Cardiac muscle cell (in vitro differentiated cells and primary cell): ENCODE measurements at regions not wholly inside any gene's neighbourhood (a gene's known extent, or its start where the extent isn't known, plus 50 kb on each side); places are given as distances from the start of the nearest gene placed in this dataset.

Experiments
- DNase-seq, 2 donors: peaks; one replicate each; pipeline versions ENCODE4 v3.0.0 to v3.0.0-alpha.2; 2010 to 2017; ENCODE audit warnings: low read depth in 1 of 2, low spot score in 1 of 2
- H3K27ac ChIP-seq: fragments of 200-600 bp; sonication (generic); 2 replicates; pipeline ENCODE4 v1.5.1; 2016
- H3K27me3 ChIP-seq: fragments of 200-600 bp; sonication (generic); 2 replicates; pipeline ENCODE4 v1.6.0; 2016; ENCODE audit warnings: control low read depth
- H3K36me3 ChIP-seq: fragments of 200-600 bp; sonication (generic); 2 replicates; pipeline ENCODE4 v1.5.1; 2016; ENCODE audit warnings: control low read depth
- H3K4me1 ChIP-seq: fragments of 200-600 bp; sonication (generic); 2 replicates; pipeline ENCODE4 v1.8.1; 2017; ENCODE audit warnings: low read depth, mild to moderate bottlenecking, mixed run types
- H3K4me3 ChIP-seq: fragments of 200-600 bp; sonication (generic); 2 replicates; pipeline ENCODE4 v1.5.1; 2016; ENCODE audit warnings: mild to moderate bottlenecking
- H3K9me3 ChIP-seq: fragments of 200-600 bp; sonication (generic); 2 replicates; pipeline ENCODE4 v1.5.1; 2017; ENCODE audit warnings: low read depth, mild to moderate bottlenecking, control low read depth
- TF ChIP-seq, protein P1 (sequence below): IDR thresholded peaks from 2 replicates; pipeline ENCODE4 v1.5.1; 2012; ENCODE audit warnings: low read depth, mild to moderate bottlenecking, low read length

DNA sequence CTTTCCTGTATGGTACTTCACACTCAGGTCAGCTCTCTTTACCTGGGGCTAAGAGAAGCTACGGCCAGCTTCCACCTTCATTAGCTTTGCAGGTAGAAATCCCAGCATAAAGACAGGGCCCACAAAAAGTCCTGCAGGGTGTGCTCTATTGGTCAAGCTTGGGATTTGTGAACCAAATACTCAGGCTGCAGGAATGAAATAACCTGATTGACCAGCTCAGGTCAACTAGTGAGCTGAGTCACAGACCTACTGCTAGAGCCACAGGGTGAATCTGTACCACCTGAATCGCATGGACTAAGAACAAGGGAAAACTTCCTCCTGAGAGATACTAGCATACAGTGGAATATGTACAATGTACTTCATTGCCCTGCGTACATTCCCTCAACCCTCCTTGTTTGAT lies 172.2 kb downstream of the HHIP start:
- Histone ChIP-seq H3K27ac (no peak overlapping the region), H3K27me3 (no peaks in the 10 kb centered on the region), H3K4me1 (no peaks in the 10 kb centered on the region), H3K4me3 (no peak overlapping the region), H3K36me3 (no peaks in the 10 kb centered on the region), H3K9me3 (no peaks in the 10 kb centered on the region)
- TF ChIP-seq, protein P1, sequence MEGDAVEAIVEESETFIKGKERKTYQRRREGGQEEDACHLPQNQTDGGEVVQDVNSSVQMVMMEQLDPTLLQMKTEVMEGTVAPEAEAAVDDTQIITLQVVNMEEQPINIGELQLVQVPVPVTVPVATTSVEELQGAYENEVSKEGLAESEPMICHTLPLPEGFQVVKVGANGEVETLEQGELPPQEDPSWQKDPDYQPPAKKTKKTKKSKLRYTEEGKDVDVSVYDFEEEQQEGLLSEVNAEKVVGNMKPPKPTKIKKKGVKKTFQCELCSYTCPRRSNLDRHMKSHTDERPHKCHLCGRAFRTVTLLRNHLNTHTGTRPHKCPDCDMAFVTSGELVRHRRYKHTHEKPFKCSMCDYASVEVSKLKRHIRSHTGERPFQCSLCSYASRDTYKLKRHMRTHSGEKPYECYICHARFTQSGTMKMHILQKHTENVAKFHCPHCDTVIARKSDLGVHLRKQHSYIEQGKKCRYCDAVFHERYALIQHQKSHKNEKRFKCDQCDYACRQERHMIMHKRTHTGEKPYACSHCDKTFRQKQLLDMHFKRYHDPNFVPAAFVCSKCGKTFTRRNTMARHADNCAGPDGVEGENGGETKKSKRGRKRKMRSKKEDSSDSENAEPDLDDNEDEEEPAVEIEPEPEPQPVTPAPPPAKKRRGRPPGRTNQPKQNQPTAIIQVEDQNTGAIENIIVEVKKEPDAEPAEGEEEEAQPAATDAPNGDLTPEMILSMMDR, result no peak
- no peak for DNase-seq

GRCh38 chr4:144819591-144819990 lies 173.6 kb downstream of the HHIP start:
- H3K4me3 ChIP-seq, result no peak overlapping the region
- no peaks in the 10 kb centered on the region for H3K27me3 ChIP-seq
- H3K9me3 ChIP-seq, result no peaks in the 10 kb centered on the region
- TF ChIP-seq, protein P1, result no peak
- no peaks in the 10 kb centered on the region for H3K4me1 ChIP-seq
- no peaks in the 10 kb centered on the region for H3K36me3 ChIP-seq
- DNase-seq, result no peak
- H3K27ac ChIP-seq, result no peak overlapping the region

DNA sequence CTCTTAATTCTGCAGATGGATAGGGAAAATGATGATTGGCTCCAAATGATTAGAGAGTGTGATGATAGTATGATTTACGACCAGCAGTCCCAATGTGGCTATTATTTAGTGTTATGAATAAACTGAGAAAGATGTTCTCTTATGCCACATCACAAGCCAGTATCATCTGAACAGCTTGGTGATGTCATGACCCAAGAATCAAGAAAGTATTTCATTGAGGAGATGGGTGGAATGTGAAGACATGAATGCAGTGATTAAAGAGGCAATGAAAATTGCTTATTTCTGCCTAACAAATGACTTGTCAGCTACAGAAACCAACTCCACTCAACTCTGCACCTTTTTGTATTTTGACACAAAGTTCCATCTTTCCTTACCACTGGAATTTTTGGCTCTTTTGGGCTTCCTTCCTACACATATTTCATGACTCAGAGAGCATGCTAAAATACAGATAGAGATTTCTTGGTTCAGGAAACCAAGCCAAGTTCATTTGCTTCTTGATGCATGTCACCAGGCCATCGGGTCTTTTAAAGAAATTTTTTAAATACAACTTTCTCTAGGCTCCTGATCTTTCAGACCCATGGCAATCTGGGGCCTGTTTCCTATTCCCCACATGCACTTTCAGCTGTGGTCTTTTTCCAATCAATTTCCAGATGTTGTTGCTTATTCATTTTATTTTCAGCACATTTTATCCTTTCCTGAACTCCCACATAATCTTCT lies 174.2 kb downstream of the HHIP start:
- no peaks in the 10 kb centered on the region for H3K27me3 ChIP-seq
- no peaks in the 10 kb centered on the region for H3K9me3 ChIP-seq
- H3K4me3 ChIP-seq, result no peak overlapping the region
- H3K27ac ChIP-seq, result no peak overlapping the region
- TF ChIP-seq, protein P1, result no peak
- peak in 1 of 2 donors; percentile 85 for DNase-seq
- H3K36me3 ChIP-seq, result no peaks in the 10 kb centered on the region
- no peaks in the 10 kb centered on the region for H3K4me1 ChIP-seq

DNA sequence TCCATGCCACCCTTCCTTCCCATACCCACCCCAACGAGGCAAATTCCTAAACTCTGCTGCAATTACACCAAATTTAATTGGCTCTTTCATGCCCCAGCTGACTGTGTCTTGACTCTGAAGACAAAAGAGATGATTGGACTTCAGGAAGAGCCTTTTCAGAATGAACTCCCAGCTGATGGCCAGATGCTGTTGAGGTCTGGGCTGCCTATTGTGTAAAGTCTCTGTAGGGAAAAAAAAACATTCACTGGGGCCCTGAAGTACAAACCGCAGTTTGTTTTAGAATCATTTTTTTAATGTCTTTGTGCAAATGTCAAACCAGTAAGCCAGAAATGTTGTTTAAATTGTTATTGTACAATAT lies 174.8 kb downstream of the HHIP start:
- Histone ChIP-seq H3K4me1 (no peaks in the 10 kb centered on the region), H3K27me3 (no peaks in the 10 kb centered on the region), H3K4me3 (no peak overlapping the region), H3K27ac (no peak overlapping the region), H3K9me3 (no peaks in the 10 kb centered on the region), H3K36me3 (no peaks in the 10 kb centered on the region)
- TF ChIP-seq, protein P1, result no peak
- DNase-seq, result peak in 1 of 2 donors; percentile 84

- Histone ChIP-seq H3K27me3 (no peaks in the 10 kb centered on the region), H3K9me3 (no peaks in the 10 kb centered on the region), H3K4me1 (no peaks in the 10 kb centered on the region), H3K27ac (no peak overlapping the region), H3K4me3 (no peak overlapping the region), H3K36me3 (no peaks in the 10 kb centered on the region)
- peak in 1 of 2 donors; percentile 17 for DNase-seq
- TF ChIP-seq, protein P1, result no peak
Measured at GRCh38 chr4:144831971-144832370, 186.0 kb downstream of the HHIP start.
